CD4-positive, alpha-beta T cell treated with Interleukin-2 at 100 ng/mL for 4 hours (primary cell): ENCODE measurements at regions not wholly inside any gene's neighbourhood (a gene's known extent, or its start where the extent isn't known, plus 50 kb on each side); places are given as distances from the start of the nearest gene placed in this dataset.
A peak's percentile ranks its signal among the peaks of the same experiment; 100 is the strongest.

Experiments
- DNase-seq: peaks from one replicate; pipeline ENCODE4 v3.0.0-alpha.2; 2020; ENCODE audit warnings: low spot score

- no peak for DNase-seq
Observed at GRCh38 chr5:52725808-52726207, 61.9 kb upstream of the ITGA1 start.

DNA sequence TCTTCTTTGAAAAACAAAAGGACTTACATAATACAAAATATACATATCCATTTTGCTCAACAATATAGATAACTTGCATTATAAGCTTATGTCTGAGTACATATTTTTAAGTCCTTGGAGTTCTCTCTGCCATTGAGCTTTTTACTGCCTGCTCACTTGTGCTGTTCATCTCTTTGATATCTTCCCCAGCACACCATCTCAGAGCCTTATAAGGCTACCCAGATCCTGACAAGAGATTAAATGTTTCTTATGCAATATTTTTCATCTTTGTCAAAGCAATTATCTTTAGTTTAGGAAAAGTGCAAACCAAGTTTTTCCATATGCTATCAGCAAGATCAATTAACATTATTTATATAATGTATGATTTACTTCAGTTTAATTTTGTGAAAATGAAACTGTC lies 60.7 kb upstream of the ITGA1 start:
- peak; percentile 24 for DNase-seq

GRCh38 chr5:52727576-52727975 lies 60.1 kb upstream of the ITGA1 start:
- DNase-seq = no peak

DNA sequence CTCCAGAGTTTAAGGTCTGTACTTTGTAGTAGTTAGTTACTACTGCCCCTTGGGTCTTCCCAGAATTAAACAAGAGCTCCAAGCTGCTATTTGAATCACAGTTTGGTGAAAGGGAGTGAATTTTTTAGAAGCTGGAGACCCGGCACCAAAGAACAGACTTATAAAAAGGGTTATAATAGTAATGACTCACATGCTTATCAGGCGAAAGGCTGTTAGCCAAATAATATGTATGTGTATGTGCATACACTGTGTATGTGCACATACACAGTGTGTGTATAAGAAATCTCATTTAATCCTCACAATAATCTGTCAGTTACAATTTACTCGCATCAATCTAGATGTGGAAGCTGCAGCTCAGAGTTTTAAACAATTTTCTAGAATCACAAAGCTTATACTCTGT lies 59.5 kb upstream of the ITGA1 start:
- no peak for DNase-seq

- DNase-seq = no peak
Observed at GRCh38 chr5:52728686-52729085, 59.0 kb upstream of the ITGA1 start.

DNA sequence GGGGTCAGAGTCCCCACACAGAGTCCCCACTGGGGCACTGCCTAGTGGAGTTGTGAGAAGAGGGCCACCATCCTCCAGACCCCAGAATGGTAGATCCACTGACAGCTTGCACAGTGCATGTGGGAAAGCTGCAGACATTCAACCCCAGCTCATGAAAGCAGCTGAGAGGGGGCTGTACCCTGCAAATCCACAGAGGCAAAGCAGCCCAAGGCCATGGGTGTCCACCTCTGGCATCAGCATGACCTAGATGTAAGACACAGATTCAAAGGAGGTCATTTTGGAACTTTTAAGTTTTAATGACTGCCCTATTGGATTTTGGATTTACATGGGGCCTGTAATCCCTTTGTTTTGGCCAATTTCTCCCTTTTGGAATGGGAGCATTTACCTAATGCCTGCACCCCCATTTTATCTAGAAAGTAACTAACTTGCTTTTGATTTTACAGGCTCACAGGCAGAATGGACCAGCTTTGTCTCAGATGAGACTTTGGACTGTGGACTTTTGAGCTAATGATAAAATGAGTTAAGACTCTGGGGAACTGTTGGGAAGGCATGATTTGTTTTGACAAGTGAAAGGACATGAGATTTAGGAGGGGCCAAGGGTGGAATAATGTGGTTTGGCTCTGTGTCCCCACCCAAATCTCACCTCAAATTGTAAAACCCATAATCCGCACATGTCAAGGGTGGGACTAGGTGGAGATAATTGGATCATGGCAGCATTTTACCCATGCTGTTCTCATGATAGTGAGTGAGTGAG lies 56.3 kb upstream of the ITGA1 start:
- no peak for DNase-seq

DNA sequence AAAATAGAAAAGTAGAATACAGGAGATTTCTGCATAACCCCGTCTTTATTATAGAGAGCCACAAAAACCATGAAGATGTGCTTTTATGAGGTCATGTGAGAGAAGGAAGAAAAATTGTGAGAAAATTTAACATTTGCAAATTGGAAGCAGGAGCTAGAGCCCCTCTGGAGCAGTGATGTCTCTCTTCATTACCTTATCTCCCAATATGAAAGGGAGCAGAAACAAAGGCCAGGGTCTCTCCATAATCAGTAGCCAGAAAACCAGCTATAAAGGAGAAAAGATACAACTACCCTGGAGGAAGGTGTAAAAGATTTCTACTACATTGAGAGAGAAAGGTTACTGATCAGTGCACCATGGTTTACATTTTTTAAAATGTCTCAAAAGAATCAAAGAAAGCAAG lies 53.2 kb upstream of the ITGA1 start:
- DNase-seq = no peak

GRCh38 chr5:52735139-52735538 lies 52.6 kb upstream of the ITGA1 start:
- DNase-seq = no peak
